Right ventricle myocardium inferior (tissue), 1 donor: ENCODE measurements at regions not wholly inside any gene's neighbourhood (a gene's known extent, or its start where the extent isn't known, plus 50 kb on each side); places are given as distances from the start of the nearest gene placed in this dataset.

ENCODE experiments used
- ATAC-seq: fragments of 200-7000 bp; cut with Tn5 transposase; one replicate; pipeline ENCODE4 v1.9.1; 2020; ENCODE audit warnings: mild to moderate bottlenecking, moderate library complexity
- DNase-seq: peaks from one replicate; pipeline ENCODE4 v3.0.0; 2021; ENCODE audit errors: missing footprints
- intact Hi-C: fragments of 100-400 bp; cut with DNase I; formaldehyde crosslinking; loops from one replicate; pipeline ENCODE4 v1.11.0; 2022
- donor health status: DM: no; HTN: yes; CAD: no; lungs with severe emphysema.

DNA sequence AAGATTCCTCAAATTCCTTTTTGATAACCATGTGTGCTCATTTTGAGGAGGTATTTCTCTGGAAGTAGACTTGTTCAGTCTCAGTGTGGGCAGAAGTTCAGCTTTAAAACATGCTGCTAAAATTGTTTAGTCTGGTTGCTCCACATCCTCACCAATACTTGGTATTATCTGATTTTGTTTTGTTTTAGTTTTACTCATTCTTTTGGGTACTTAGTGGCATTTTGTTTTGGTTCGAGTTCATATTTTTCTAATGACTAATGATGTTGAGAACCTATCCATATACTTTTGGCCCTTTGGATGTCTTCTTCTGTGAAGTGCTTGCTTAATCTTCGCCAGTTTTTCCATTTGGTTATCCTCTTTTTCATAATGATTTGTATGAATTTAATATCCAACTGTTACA is 694.2 kb upstream of the FZD8 start:
- intact Hi-C loops: no loop called here
- no peak for ATAC-seq
- no peak for DNase-seq

DNA sequence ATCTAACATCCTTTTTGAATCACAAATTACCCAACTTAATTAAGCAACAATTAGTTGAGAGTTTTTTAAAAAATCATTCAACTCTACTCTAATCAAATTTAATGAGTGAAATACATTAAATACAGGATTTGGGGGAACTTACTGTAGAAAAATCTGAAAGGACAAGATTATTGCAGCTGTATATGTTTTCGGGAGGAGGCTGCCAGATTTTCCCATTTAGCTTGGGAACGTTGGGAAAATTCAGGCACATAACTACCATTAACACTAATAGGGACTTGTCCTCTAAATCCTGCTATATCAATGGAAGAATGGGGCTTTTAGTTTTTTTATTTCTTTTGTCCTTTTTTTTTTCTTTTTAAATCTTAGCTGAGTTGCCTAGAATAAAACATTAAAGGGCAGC is 691.4 kb upstream of the FZD8 start:
- ATAC-seq (no peak), DNase-seq (no peak)
- intact Hi-C loops: no loop called here

DNA sequence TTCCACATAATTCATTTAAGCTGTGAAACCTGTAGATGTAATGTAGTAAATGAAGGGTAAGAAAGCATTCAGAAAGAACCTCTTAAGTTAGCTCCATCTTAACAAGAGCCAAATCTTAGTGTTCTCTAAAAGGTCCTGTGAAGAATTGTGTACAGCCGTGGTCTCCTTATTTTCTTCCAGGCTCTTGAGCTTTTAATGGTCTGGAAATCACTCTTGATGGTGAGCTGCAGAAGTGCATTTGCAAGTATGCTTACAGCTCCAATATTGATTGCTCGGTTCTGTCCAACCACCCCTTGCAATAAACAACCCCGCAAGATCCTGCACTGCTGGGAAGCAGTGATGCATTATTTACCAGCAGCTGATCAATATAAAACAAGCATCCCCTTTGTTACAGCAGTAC is 690.8 kb upstream of the FZD8 start:
- DNase-seq (no peak), ATAC-seq (no peak)
- intact Hi-C loops: no loop called here

DNA sequence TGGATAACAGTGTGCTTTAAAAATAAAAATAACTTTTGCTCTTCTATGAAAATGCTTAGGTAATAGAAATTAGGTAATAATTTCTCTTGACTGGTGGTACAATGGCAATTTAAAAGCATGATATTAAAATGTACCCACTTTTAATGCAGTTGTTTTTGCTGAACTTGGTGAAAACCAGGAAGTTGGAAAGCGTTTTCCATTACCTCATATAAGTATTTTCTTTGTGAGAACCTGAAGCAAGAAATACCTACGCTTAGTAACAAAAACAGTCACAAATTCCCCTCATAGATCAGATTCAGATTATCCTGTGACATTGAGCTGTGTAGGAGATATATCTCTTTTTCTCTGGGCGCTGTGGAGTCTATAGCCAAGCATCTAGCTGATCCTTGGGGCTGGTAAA is 689.0 kb upstream of the FZD8 start:
- DNase-seq: no peak
- ATAC-seq: no peak
- intact Hi-C loops: no loop called here

DNA sequence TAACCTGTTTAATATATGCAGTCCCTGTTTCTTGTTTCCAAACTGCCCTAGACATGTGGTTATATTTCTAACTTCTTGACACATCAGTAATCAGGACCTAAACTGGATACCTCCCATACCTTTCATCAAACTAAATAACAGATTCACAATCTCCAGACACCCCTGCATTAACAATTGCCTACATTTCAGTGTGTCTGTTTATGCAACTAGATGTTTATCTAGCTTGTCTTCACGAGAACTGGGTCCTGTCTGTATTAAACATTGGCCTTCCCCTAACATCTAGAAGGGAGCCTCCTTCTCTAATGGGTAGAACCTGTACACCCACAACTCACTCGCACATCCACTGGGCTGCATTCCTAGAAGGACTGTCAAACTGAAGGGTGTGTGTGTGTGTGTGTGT is 683.7 kb upstream of the FZD8 start:
- ATAC-seq (no peak), DNase-seq (no peak)
- intact Hi-C loops: no loop called here

DNA sequence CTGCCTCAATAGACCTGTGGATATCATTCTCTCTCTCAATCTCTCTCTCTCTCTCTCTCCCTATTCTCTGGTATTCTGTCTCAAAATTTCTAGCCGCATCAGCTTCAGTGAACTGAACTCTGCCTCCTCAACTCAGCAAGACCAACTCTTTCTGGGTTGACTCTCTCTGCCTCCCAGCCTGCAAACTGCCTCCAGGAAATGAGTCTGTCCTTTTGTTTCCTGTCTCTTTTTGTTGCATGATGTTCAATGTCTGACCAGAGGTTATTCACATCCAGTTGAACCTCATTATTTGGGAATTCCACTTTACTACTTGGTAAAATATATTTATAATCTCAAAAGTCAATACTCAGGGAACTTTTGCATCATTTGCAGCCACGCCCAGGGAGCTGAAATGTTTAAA is 682.7 kb upstream of the FZD8 start:
- intact Hi-C loops: no loop called here
- ATAC-seq: no peak
- DNase-seq: no peak

DNA sequence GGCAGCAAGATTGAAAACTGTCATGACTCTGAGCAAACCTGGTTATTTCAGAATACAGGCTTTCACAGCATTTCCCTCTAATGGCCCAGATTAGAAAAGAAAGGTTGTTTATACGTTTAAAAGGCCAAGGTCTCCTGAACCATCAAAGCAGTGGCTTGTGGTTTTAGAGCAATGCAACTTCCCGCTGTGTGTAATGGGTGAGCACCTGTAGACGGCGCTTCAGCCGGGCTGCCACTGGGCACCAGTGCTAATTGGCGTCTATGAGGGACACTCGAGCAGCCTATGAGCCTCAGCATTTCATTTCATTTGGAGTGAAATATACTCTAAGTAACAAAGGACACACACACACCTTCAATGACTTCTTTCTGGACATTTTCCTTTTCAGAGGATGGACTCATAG is 671.0 kb upstream of the FZD8 start:
- no peak for ATAC-seq
- intact Hi-C loops: no loop called here

DNA sequence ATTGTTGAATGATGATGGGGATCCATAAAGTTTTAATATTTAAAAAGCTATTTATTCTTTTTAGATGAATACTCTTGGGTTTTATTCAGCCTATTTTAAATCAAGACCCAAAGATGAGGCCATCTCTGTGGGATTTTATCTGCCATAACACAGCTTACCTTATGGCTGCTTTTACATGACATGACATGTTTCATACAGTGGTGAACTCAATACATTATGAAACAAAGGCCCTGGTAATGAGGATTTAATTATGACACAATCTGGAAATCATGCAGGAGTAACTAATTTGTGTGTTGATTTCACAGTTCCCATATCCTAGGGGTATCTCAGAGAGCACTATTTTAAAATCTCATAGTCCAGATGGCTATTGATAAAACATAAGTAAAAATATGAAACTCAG is 661.8 kb upstream of the FZD8 start:
- ATAC-seq (no peak), DNase-seq (no peak)
- intact Hi-C loops: no loop called here

More for the DNA sequence above, 671.0 kb upstream of the FZD8 start:
- peak; percentile 57 for DNase-seq

DNA sequence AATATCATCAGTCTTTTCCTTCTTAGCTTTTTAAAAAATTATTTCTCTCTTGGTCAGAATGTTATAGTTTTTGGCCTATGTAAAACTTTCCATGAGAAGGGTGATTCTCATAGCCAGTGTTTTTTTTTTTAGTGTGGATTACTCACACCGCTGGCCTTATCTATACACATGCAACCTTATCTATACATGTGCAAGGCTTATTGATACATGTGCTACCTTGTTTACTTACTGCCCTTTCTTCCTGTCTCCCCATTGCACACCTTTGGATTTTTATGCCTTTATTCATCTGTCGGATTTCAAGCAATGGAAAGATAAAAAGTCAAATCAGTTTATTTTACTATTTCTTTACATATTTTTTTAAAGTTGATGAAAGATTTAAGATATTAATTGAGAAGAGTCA is 660.0 kb upstream of the FZD8 start:
- intact Hi-C loops: no loop called here
- ATAC-seq: no peak
- no peak for DNase-seq

DNA sequence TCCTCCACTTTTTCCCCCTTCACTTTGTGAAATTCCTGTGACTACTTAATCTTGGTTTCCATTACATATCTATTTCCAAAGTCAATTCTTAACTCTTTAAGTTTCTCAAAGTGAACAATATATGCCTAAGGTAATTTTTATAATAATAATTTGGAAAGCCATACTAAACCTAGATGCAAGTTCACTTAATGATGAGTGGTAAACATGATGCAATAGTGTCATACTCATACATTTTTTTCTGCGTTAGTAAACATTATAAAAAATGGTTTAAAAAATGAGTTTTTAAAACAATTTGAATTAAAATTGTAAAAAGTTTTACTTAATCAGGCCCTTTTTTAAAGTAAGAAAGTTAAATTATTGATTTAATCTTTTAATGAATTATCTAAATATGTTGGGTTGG is 659.4 kb upstream of the FZD8 start:
- intact Hi-C loops: no loop called here
- ATAC-seq: no peak
- DNase-seq: no peak

DNA sequence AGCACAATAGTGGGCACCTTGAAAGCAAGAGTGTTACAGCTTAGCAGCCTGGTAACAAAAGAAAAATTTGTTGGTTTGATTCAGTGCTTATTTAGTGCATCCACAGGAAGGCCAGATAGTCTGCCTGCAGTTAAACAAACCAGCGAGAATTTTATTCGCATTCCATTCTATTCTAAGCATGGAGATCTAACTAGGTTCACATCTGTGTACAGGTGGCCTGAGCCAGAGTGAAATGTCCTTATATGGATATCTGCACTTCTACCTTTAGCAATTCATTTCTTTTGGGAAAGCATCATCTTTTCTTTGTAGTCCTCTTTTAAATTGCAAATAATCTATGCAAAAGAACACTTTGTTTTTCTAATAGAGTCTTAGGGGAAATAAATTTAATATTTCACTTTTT is 659.0 kb upstream of the FZD8 start:
- intact Hi-C loops: no loop called here
- DNase-seq: no peak

DNA sequence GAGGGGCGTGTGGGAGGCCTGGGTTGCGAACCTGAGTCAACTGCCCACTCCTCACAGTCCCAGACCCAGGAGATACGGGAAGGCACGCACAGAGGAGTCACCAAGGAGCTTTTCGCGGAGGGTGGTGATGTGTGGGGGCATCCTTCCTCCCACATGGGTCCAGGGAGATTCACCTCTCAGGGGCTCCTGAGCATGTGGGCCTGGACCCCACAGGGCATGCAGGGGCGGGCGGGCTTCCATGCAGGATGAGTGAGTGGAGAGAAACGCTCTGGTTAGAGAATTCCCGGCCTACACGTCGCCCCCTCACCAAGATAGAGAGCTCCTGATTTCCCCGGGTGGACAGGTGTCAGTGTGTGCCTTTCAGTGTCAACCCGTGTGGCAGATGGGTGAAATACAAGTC is 641.7 kb upstream of the FZD8 start:
- ATAC-seq (no peak), DNase-seq (no peak)
- intact Hi-C loops: no loop called here

More for the DNA sequence above, 659.0 kb upstream of the FZD8 start:
- no peak for ATAC-seq

DNA sequence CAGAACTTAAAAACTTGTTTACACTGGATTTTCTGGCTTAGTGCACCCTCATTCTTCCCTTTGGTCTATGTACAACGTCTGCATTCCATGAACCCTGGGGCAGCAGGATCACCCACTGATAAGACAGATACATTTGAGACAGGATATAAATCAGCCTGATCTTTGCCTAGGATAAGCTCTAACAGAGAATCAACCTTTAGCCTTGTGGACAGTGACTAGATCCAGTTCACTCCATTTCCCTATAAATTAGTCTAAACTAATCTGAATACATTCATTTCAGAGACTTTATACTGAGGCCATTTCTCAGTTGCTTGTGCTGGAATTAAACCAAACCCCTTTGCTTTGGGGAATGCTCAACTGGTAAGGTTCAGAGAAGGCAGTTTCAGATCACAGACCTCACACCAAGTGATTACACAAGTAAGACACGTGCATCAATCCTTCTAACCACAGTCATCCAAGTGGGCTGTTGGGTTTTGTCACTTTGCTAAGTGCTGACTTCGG is 639.8 kb upstream of the FZD8 start:
- no peak for DNase-seq
- no peak for ATAC-seq
- intact Hi-C loops: no loop called here

DNA sequence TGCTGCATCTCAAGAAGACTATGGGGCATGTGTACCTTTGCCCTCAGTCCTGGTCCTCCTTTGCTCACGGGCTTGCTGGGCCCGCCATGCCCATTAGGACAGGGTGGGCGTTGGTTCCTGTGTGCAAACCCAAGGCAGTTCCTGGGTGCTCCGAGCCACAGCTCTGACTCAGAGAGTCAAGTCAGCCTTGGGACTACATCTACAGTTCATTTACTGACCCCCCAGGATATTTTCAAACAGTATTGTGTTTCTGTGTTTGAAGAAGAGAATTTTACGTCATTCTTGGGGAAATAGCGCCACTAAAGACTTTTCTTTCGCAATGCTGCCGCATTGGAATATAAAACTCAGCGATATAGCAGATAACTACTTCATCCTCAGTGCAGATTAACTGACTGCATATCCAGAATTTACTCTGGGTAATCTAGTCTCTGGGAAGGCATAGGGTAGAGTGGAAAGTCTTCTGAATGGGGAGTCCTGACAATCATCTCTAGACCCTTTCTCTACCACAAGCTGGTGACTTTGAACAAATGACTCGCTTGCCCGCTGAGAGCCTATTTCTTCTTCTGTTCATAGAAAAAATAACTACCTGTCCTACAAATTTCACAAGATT is 638.9 kb upstream of the FZD8 start:
- DNase-seq: no peak
- ATAC-seq: no peak
- intact Hi-C loops: no loop called here

DNA sequence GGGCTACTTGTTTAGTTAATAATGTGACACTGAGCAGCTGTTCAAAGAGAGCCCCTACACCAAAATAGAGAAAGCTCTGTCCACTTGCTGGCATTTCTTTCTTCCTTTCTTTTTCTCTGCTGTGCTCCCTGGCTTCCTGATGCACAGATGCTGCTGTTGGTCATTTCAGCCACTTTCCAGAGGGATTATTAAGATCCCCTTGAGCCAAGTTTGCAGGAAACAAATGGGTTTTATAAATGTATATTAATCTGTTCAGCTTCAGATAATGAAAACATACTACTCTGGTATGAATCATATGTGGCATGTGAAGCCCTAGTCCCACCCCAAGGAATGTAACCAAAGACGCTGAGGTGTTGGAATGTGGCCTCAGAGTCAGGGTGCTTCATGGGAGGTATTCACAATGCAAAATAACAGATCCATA is 638.2 kb upstream of the FZD8 start:
- no peak for DNase-seq
- intact Hi-C loops: no loop called here
- ATAC-seq: no peak

DNA sequence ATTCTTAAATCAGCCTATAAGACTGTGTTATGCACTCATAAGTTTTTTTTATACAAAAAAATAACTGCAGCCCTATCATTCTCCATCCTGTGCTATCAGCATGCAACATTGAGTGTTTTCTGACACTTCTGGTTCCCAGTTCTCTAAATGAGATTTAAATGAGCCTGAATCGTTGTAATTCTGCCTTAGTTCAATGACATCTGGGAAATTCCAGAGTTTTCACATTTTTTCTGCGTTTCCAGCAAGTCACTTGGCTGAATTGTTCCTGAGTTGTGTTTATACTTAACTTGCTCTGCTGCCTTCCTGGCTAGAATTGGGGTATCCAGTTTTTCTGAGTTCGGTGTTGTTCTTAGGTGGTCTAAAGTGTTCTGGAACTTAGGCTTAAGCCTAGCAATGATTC is 636.1 kb upstream of the FZD8 start:
- intact Hi-C loops: no loop called here
- DNase-seq (no peak), ATAC-seq (no peak)

DNA sequence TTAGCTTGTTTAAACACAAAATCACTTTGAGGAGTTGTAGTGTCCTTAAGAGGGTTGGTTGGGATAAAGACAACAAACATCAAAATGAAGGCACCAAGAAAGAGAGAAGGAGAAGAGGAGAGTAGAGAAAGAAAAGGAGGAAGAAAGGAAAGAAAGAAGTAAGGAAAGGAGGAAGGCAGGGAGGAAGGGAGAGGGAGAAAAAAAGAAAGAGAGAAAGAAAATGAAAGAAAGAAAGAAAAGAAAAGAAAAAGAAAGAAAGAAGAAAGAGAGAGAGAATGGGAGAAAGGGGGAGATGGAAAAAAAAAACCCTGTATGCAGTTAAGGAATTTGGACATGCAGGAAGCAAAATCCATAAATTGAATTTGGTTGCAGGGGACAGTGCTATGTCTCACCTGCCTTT is 635.4 kb upstream of the FZD8 start:
- intact Hi-C loops: no loop called here
- DNase-seq (no peak), ATAC-seq (no peak)

DNA sequence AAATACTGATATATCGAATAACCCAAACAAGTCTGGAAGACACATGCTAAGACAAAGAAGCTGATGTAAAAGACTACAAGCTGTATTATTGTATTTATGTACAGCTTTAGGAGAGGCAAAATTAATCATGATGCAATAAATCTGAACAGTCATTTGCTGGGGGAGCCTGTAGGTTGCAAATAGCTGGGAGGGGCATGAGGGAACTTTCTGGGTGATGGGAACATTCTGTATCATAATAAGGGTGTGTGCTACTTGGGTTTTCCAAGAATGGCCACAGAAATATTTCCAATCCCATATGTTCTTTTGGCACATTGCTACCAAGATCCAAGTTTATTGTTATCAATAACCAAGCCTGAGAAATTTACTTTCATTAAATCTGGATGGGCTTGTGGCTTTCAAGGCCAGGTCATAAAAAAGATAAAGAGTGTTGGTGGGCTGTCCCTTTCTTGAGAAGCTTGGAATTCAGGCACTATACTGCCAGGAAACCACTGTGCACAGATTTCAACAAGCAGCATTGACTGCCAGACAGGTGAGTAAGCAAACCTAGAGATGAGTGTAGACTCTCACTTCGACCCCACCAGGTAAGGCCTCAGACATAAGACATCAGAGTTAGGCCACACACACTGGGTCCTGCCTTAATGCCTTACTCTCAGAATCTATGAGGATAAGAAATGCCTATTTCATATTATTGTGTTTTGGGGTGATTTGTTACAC is 629.7 kb upstream of the FZD8 start:
- DNase-seq: no peak
- no peak for ATAC-seq
- intact Hi-C loops: no loop called here

DNA sequence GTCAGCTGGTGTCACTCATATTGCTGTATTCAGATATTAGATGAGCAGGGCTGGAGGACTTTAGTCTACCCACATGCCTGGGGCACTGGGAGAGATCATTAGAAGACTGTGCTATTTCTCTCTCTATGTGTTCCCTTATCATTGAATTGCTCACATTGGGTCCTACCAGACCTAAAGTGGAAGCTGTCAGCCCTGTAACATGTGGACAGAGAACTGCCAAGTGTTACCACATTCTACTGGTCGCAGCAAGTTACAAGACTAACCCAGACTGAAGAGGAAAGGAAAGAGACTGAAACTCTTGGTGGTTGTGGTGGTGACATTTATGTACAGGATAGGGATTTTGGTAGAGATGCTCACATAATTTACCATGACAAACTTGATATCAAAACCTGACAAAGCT is 627.1 kb upstream of the FZD8 start:
- intact Hi-C loops: no loop called here
- ATAC-seq (no peak), DNase-seq (no peak)

DNA sequence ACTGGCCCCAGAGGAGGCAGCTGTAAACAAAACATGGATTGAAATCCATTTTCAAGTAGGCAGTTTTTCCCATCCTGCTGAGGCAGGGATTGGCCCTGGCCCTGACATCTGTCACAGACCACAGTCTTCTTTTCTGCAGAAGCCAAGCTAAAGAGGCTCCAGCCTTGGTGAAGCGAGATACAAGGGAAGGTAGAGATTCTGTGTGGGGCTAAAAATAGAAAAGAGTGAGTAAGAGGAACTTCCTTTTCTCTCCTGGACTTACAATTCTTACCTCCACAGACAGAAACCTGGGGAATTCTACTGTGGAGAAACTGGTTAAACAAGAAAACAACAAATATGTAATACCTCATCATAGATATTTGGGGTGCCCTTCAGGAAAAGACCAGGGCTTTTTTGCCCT is 624.8 kb upstream of the FZD8 start:
- ATAC-seq (no peak), DNase-seq (no peak)
- intact Hi-C loops: no loop called here

DNA sequence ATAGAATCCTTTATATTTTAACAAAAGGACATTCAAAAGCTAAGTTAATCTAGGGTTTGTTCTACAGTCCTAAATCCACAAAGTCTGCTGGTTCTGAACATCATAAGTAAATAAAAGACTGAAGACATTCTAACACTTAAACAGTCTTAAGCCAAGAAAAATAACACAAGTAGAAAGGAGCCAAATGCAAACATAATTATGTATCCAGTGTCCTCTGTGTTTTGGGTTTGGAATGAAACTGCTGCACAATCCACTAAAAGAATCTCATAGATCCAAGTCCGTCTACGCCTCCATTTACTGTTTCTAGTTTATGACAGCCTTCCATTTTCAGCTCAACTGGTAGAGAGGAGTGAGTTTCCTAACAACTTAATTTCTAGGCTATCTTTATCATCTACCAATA is 623.6 kb upstream of the FZD8 start:
- intact Hi-C loops: no loop called here
- no peak for ATAC-seq
- DNase-seq: no peak
